Type B pancreatic cell (in vitro differentiated cells): ENCODE measurements at regions not wholly inside any gene's neighbourhood (a gene's known extent, or its start where the extent isn't known, plus 50 kb on each side); places are given as distances from the start of the nearest gene placed in this dataset.

Source experiments
- DNase-seq: peaks from one replicate; pipeline ENCODE4 v3.0.0; 2021; ENCODE audit warnings: mixed read lengths; ENCODE audit not compliant: unreplicated experiment; ENCODE audit errors: extremely low spot score
- H3K27ac Mint-ChIP-seq: 2 replicates; pipeline ENCODE4 v1.8.0; 2021; ENCODE audit warnings: mild to moderate bottlenecking, mixed read lengths
- H3K27me3 Mint-ChIP-seq: 2 replicates; pipeline ENCODE4 v1.8.0; 2021; ENCODE audit warnings: mixed read lengths
- H3K36me3 Mint-ChIP-seq: 2 replicates; pipeline ENCODE4 v1.8.0; 2021; ENCODE audit warnings: mixed read lengths
- H3K4me1 Mint-ChIP-seq: one replicate; pipeline ENCODE4 v1.8.0; 2021; ENCODE audit warnings: mixed read lengths; ENCODE audit not compliant: unreplicated experiment
- H3K4me3 Mint-ChIP-seq: 2 replicates; pipeline ENCODE4 v1.8.0; 2021; ENCODE audit warnings: mild to moderate bottlenecking, mixed read lengths
- H3K9me3 Mint-ChIP-seq: 2 replicates; pipeline ENCODE4 v1.8.0; 2021; ENCODE audit warnings: mixed read lengths
- CTCF ChIP-seq: fragments of 200-600 bp; sonication (generic); conservative IDR thresholded peaks from 2 replicates; pipeline ENCODE4 v1.5.0; 2021; ENCODE audit warnings: antibody characterized with exemption, mild to moderate bottlenecking

GRCh38 chr4:165784672-165785071 lies 88.4 kb upstream of the TLL1 start:
- TF ChIP-seq CTCF, result no peak

GRCh38 chr4:165785337-165785736 lies 87.7 kb upstream of the TLL1 start:
- Mint-ChIP-seq H3K4me1 (no peaks in the 10 kb centered on the region), H3K27ac (no peak overlapping the region), H3K9me3 (no peaks in the 10 kb centered on the region), H3K4me3 (no peak overlapping the region), H3K36me3 (no peaks in the 10 kb centered on the region), H3K27me3 (no peaks in the 10 kb centered on the region)
- DNase-seq, result no peak
- no peak for TF ChIP-seq CTCF

More at GRCh38 chr4:165784672-165785071, 88.4 kb upstream of the TLL1 start:
- Mint-ChIP-seq H3K27ac (no peak overlapping the region), H3K27me3 (no peaks in the 10 kb centered on the region), H3K36me3 (no peaks in the 10 kb centered on the region), H3K9me3 (no peaks in the 10 kb centered on the region), H3K4me3 (no peak overlapping the region), H3K4me1 (no peaks in the 10 kb centered on the region)
- DNase-seq, result no peak

GRCh38 chr4:165787516-165788274 lies 85.3 kb upstream of the TLL1 start:
- Mint-ChIP-seq H3K27ac (no peak overlapping the region), H3K36me3 (no peaks in the 10 kb centered on the region), H3K9me3 (no peaks in the 10 kb centered on the region), H3K4me1 (no peaks in the 10 kb centered on the region), H3K27me3 (no peaks in the 10 kb centered on the region), H3K4me3 (no peak overlapping the region)
- no peak for TF ChIP-seq CTCF
- no peak for DNase-seq

GRCh38 chr4:165788686-165789463 lies 84.2 kb upstream of the TLL1 start:
- DNase-seq, result no peak
- Mint-ChIP-seq H3K27me3 (no peaks in the 10 kb centered on the region), H3K36me3 (no peaks in the 10 kb centered on the region), H3K4me1 (no peaks in the 10 kb centered on the region), H3K4me3 (no peak overlapping the region), H3K9me3 (no peaks in the 10 kb centered on the region), H3K27ac (no peak overlapping the region)
- no peak for TF ChIP-seq CTCF

- TF ChIP-seq CTCF, result no peak
- DNase-seq, result no peak
- no peak overlapping the region for H3K27ac Mint-ChIP-seq
- H3K4me1 Mint-ChIP-seq, result no peaks in the 10 kb centered on the region
- H3K36me3 Mint-ChIP-seq, result no peaks in the 10 kb centered on the region
- no peaks in the 10 kb centered on the region for H3K27me3 Mint-ChIP-seq
- H3K9me3 Mint-ChIP-seq, result no peaks in the 10 kb centered on the region
- H3K4me3 Mint-ChIP-seq, result no peak overlapping the region
Measured at GRCh38 chr4:165793236-165793635, 79.8 kb upstream of the TLL1 start.
